HepG2 (cell line): ENCODE measurements at regions not wholly inside any gene's neighbourhood (a gene's known extent, or its start where the extent isn't known, plus 50 kb on each side); places are given as distances from the start of the nearest gene placed in this dataset.

ENCODE experiments used
- ATAC-seq: fragments of 200-7000 bp; cut with Tn5 transposase; 3 replicates; pipeline ENCODE4 v1.9.1; 2020; ENCODE audit warnings: mild to moderate bottlenecking, moderate library complexity
- BruUV-seq: library from RNA; stranded (reverse); fragments of 400-500 nt; replicated peaks from 2 replicates; lab custom pipeline; 2021; lab: Mats Ljungman, UMichigan
- CTCF ChIA-PET: fragments of 300-600 bp; formaldehyde crosslinking; extraction: SDS; loops from one replicate; lab custom pipeline; 2021; ENCODE audit warnings: low total read pairs, inconsistent platforms, low intra/inter-chr PET ratio; lab: Yijun Ruan, JAX
- POLR2A ChIA-PET: fragments of 350-600 bp; sonication (Branson Sonifier 250); formaldehyde crosslinking; loops from one replicate; lab custom pipeline; 2020; ENCODE audit warnings: antibody characterized with exemption, inconsistent platforms; lab: Yijun Ruan, JAX
- DNase-seq: peaks from one replicate; pipeline ENCODE4 v3.0.0-alpha.2; 2015; ENCODE audit warnings: low spot score
- FAIRE-seq: peaks from 3 replicates; lab custom pipeline; 2011; peaks lifted over from hg19 to GRCh38; lab: Jason Lieb, UNC
- H2AFZ ChIP-seq: one replicate; pipeline ENCODE4 v1.6.1; 2011; ENCODE audit warnings: low read length, inconsistent platforms
- H3K27ac ChIP-seq: fragments of 300-600 bp; 3 replicates; pipeline ENCODE4 v1.8.0; 2011; ENCODE audit warnings: mixed run types, mild to moderate bottlenecking, mixed read lengths, low read length, inconsistent platforms; ENCODE audit not compliant: insufficient read depth; ENCODE audit errors: extremely low read length
- H3K27me3 ChIP-seq, 2 experiments: fragments of 200-600 bp in 1 of 2; 2 replicates in 1 of 2; 3 replicates in 1 of 2; pipeline versions ENCODE4 v1.6.0 to v1.8.0; 2011; ENCODE audit warnings: low read length in 2 of 2, mild to moderate bottlenecking in 2 of 2, moderate library complexity in 2 of 2, inconsistent platforms in 1 of 2; ENCODE audit not compliant: insufficient read depth in 2 of 2, control insufficient read depth in 1 of 2
- H3K36me3 ChIP-seq, 2 experiments: fragments of 200-600 bp in 1 of 2; replicated peaks in 1 of 2; 2 replicates in 1 of 2; 3 replicates in 1 of 2; pipeline versions ENCODE4 v1.5.1 to v1.8.0; 2011; ENCODE audit warnings: low read length in 2 of 2, inconsistent platforms in 1 of 2; ENCODE audit not compliant: insufficient read depth in 2 of 2, control insufficient read depth in 1 of 2
- H3K4me1 ChIP-seq: 2 replicates; pipeline ENCODE4 v1.5.1; 2012; ENCODE audit warnings: low read length, inconsistent platforms; ENCODE audit not compliant: insufficient read depth
- H3K4me2 ChIP-seq: 2 replicates; pipeline ENCODE4 v1.6.0; 2011; ENCODE audit warnings: low read depth, low read length, inconsistent platforms
- H3K4me3 ChIP-seq, 3 experiments: fragments of 200-600 bp in 1 of 3; sonication (generic), shearing (Covaris generic) in 1 of 3; replicated peaks in 1 of 3; 2 replicates each; pipeline ENCODE4 v1.5.1; 2011 to 2016; ENCODE audit warnings: low read length in 3 of 3, inconsistent platforms in 2 of 3, low read depth in 2 of 3, mild to moderate bottlenecking in 2 of 3, control low read depth in 1 of 3, mixed read lengths in 1 of 3; ENCODE audit not compliant: insufficient read depth in 1 of 3
- H3K79me2 ChIP-seq: one replicate; pipeline ENCODE4 v1.6.1; 2011; ENCODE audit warnings: low read length, inconsistent platforms; ENCODE audit not compliant: insufficient read depth
- H3K9ac ChIP-seq: 2 replicates; pipeline ENCODE4 v1.6.0; 2011; ENCODE audit warnings: mild to moderate bottlenecking, low read depth, low read length, inconsistent platforms; ENCODE audit not compliant: insufficient read depth
- H3K9me3 ChIP-seq: 2 replicates; pipeline ENCODE4 v1.5.1; 2012; ENCODE audit warnings: mild to moderate bottlenecking, low read length
- H4K20me1 ChIP-seq: 2 replicates; pipeline ENCODE4 v1.6.0; 2011; ENCODE audit warnings: inconsistent platforms, mild to moderate bottlenecking, low read length, moderate library complexity; ENCODE audit not compliant: insufficient read depth
- CAMTA2 ChIP-seq: sonication (generic); formaldehyde crosslinking; IDR thresholded peaks from 2 replicates; pipeline ENCODE4 v1.4.0; 2020; ENCODE audit warnings: mild to moderate bottlenecking, missing genetic modification reagents, borderline replicate concordance
- CBFB ChIP-seq: sonication (generic); formaldehyde crosslinking; IDR thresholded peaks from 2 replicates; pipeline ENCODE4 v1.4.0; 2020; ENCODE audit warnings: missing genetic modification reagents
- DNMT1 ChIP-seq: sonication (generic); formaldehyde crosslinking; IDR thresholded peaks from 2 replicates; pipeline ENCODE4 v1.5.1; 2020; ENCODE audit warnings: mild to moderate bottlenecking, missing genetic modification reagents
- E2F5 ChIP-seq: sonication (generic); formaldehyde crosslinking; conservative IDR thresholded peaks from 2 replicates; pipeline ENCODE4 v1.4.0; 2020; ENCODE audit warnings: missing genetic modification reagents
- EHMT2 ChIP-seq: fragments of 200-600 bp; sonication (generic); IDR thresholded peaks from 2 replicates; pipeline ENCODE4 v1.7.0; 2017; ENCODE audit warnings: antibody characterized with exemption, low read depth, low read length, borderline replicate concordance
- GMEB2 ChIP-seq: IDR thresholded peaks from 2 replicates; pipeline ENCODE4 v1.6.1; 2016; ENCODE audit warnings: missing biosample characterization, missing genetic modification reagents, low read depth
- HIC2 ChIP-seq: sonication (generic); formaldehyde crosslinking; IDR thresholded peaks from 2 replicates; pipeline ENCODE4 v1.9.0; 2022; ENCODE audit warnings: low read depth, missing genetic modification reagents
- HNRNPL ChIP-seq: fragments of 200-400 bp; formaldehyde crosslinking; IDR thresholded peaks from 2 replicates; pipeline ENCODE4 v1.6.1; 2017; ENCODE audit warnings: mild to moderate bottlenecking, low read depth, low read length
- NKX3-1 ChIP-seq: sonication (generic); formaldehyde crosslinking; IDR thresholded peaks from 2 replicates; pipeline ENCODE4 v1.5.0; 2020; ENCODE audit warnings: missing genetic modification reagents
- RFX1 ChIP-seq: fragments of 450-650 bp; IDR thresholded peaks from 2 replicates; pipeline ENCODE4 v1.6.1; 2017
- SAP130 ChIP-seq: IDR thresholded peaks from 2 replicates; pipeline ENCODE4 v1.6.1; 2016; ENCODE audit warnings: low read depth
- SOX6 ChIP-seq, 2 experiments: fragments of 450-650 bp in 1 of 2; sonication (generic) in 1 of 2; formaldehyde crosslinking in 1 of 2; IDR thresholded peaks; 2 replicates each; pipeline versions ENCODE4 v1.4.0 to v1.6.1; 2017 to 2020; ENCODE audit warnings: antibody characterized with exemption in 1 of 2, mild to moderate bottlenecking in 1 of 2, missing genetic modification reagents in 1 of 2
- TP53 ChIP-seq: sonication (generic); formaldehyde crosslinking; conservative IDR thresholded peaks from 2 replicates; pipeline ENCODE4 v1.4.0; 2020; ENCODE audit warnings: missing genetic modification reagents
- ZBTB38 ChIP-seq: sonication (generic); formaldehyde crosslinking; IDR thresholded peaks from 2 replicates; pipeline ENCODE4 v1.5.1; 2020; ENCODE audit warnings: mild to moderate bottlenecking, missing genetic modification reagents
- ZFP36L1 ChIP-seq: sonication (generic); formaldehyde crosslinking; IDR thresholded peaks from 2 replicates; pipeline ENCODE4 v1.8.0; 2022; ENCODE audit warnings: mild to moderate bottlenecking, missing genetic modification reagents, moderate library complexity
- ZNF20 ChIP-seq: sonication (generic); formaldehyde crosslinking; IDR thresholded peaks from 2 replicates; pipeline ENCODE4 v1.4.0; 2020; ENCODE audit warnings: mild to moderate bottlenecking, moderate library complexity, missing genetic modification reagents
- ZNF512B ChIP-seq: sonication (generic); formaldehyde crosslinking; IDR thresholded peaks from 2 replicates; pipeline ENCODE4 v1.5.1; 2020; ENCODE audit warnings: missing genetic modification reagents, mild to moderate bottlenecking, borderline replicate concordance
- ZNF652 ChIP-seq: IDR thresholded peaks from 2 replicates; pipeline ENCODE4 v1.6.1; 2016; ENCODE audit warnings: low read depth, borderline replicate concordance
- WGBS: methylation state at CpG from one replicate; pipeline ENCODE4 v1.1.6; 2017; ENCODE audit warnings: low lambda C conversion rate; 5-methylcytosine and 5-hydroxymethylcytosine counted together
- in situ Hi-C: cut with HindIII; loops from 2 replicates; pipeline ENCODE4 v1.10.0; 2017; ENCODE audit warnings: low pct_unique_long_range_greater_than_20kb; ENCODE audit not compliant: extremely low pct_ligation_motif_present
- intact Hi-C: fragments of 100-400 bp; cut with micrococcal nuclease; formaldehyde crosslinking; loops from one replicate; pipeline ENCODE4 v1.10.0; 2022; ENCODE audit not compliant: unreplicated experiment

GRCh38 chr13:40167327-40167726, 499.1 kb downstream of the FOXO1 start:
- POLR2A ChIA-PET = no interaction called here
- peaks cover 0 to 5% of the 10 kb centered on the region in 2 experiments; a peak in 2 of 5 replicates for H3K27me3 ChIP-seq
- CTCF ChIA-PET = no interaction called here
- no peaks in the 10 kb centered on the region for H4K20me1 ChIP-seq
- H3K9ac ChIP-seq = no peak overlapping the region
- H3K4me3 ChIP-seq = no peak overlapping the region
- no peaks in the 10 kb centered on the region for H3K36me3 ChIP-seq
- BruUV-seq = no TSS peak
- TF ChIP-seq ZNF20 (CRISPR knock-in tag) = no peak
- TF ChIP-seq ZFP36L1 (CRISPR knock-in tag) = no peak
- no peak for TF ChIP-seq ZBTB38
- no peak for TF ChIP-seq SAP130
- TF ChIP-seq HNRNPL = no peak
- no peak for TF ChIP-seq CBFB (CRISPR knock-in tag)
- no peak for TF ChIP-seq SOX6 (IDR thresholded peaks at IDR 0.05)
- no peak for TF ChIP-seq SOX6 (CRISPR knock-in tag; IDR thresholded peaks at IDR 0.05)
- no peak for TF ChIP-seq HIC2 (CRISPR knock-in tag)
- TF ChIP-seq GMEB2 = no peak
- no peak for TF ChIP-seq NKX3-1 (CRISPR knock-in tag)
- no peak for TF ChIP-seq ZNF512B (CRISPR knock-in tag)
- no peak for TF ChIP-seq DNMT1
- no peak for TF ChIP-seq E2F5
- TF ChIP-seq TP53 = no peak
- TF ChIP-seq ZNF652 (CRISPR knock-in tag) = no peak
- TF ChIP-seq RFX1 = no peak
- no peak for TF ChIP-seq CAMTA2 (CRISPR knock-in tag)
- TF ChIP-seq EHMT2 = no peak
- no peak for ATAC-seq
- no peak overlapping the region for H3K27ac ChIP-seq
- H3K79me2 ChIP-seq = no peaks in the 10 kb centered on the region
- no peak for FAIRE-seq
- no peak overlapping the region for H3K4me2 ChIP-seq
- in situ Hi-C loops (no loop called here), intact Hi-C loops (no loop called here)
- no peak for DNase-seq
- WGBS = 37% methylated on average over 6 of the region's 6 CpGs
- no peak overlapping the region for H2AFZ ChIP-seq
- no peaks in the 10 kb centered on the region for H3K9me3 ChIP-seq
- no peaks in the 10 kb centered on the region for H3K4me1 ChIP-seq
